Chondrocyte (in vitro differentiated cells): ENCODE measurements at regions not wholly inside any gene's neighbourhood (a gene's known extent, or its start where the extent isn't known, plus 50 kb on each side); places are given as distances from the start of the nearest gene placed in this dataset.

Source experiments
- DNase-seq: peaks from one replicate; pipeline ENCODE4 v3.0.0; 2021; ENCODE audit warnings: mixed read lengths, low spot score
- H3K27ac Mint-ChIP-seq: one replicate; pipeline ENCODE4 v1.8.0; 2021; ENCODE audit warnings: mild to moderate bottlenecking, moderate library complexity, mixed read lengths; ENCODE audit not compliant: unreplicated experiment
- H3K27me3 Mint-ChIP-seq: 2 replicates; pipeline ENCODE4 v1.8.0; 2021; ENCODE audit warnings: low read depth, mixed read lengths
- H3K36me3 Mint-ChIP-seq: 2 replicates; pipeline ENCODE4 v1.8.0; 2021; ENCODE audit warnings: low read depth, mixed read lengths
- H3K4me1 Mint-ChIP-seq: 2 replicates; pipeline ENCODE4 v1.8.0; 2021; ENCODE audit warnings: low read depth, mild to moderate bottlenecking, mixed read lengths
- H3K4me3 Mint-ChIP-seq: one replicate; pipeline ENCODE4 v1.8.0; 2021; ENCODE audit warnings: mild to moderate bottlenecking, moderate library complexity, mixed read lengths; ENCODE audit not compliant: unreplicated experiment
- H3K9me3 Mint-ChIP-seq: 2 replicates; pipeline ENCODE4 v1.8.0; 2021; ENCODE audit warnings: low read depth, mixed read lengths
- CTCF ChIP-seq: fragments of 200-600 bp; sonication (generic); IDR thresholded peaks from 2 replicates; pipeline ENCODE4 v1.5.0; 2021; ENCODE audit warnings: antibody characterized with exemption, mild to moderate bottlenecking, moderate library complexity

- no peaks in the 10 kb centered on the region for H3K4me1 Mint-ChIP-seq
- H3K4me3 Mint-ChIP-seq: no peak overlapping the region
- no peak for TF ChIP-seq CTCF
- H3K9me3 Mint-ChIP-seq: peaks cover 37% of the 10 kb centered on the region
- H3K27ac Mint-ChIP-seq: no peak overlapping the region
- no peaks in the 10 kb centered on the region for H3K36me3 Mint-ChIP-seq
- H3K27me3 Mint-ChIP-seq: no peaks in the 10 kb centered on the region
- no peak for DNase-seq
These were observed 329.0 kb downstream of the ACTR3B start for GRCh38 chr7:153088601-153089000.

- H3K9me3 Mint-ChIP-seq: peaks cover 48% of the 10 kb centered on the region
- no peak for DNase-seq
- no peak for TF ChIP-seq CTCF
- H3K4me3 Mint-ChIP-seq: no peak overlapping the region
- H3K27ac Mint-ChIP-seq: no peak overlapping the region
- no peaks in the 10 kb centered on the region for H3K27me3 Mint-ChIP-seq
- no peaks in the 10 kb centered on the region for H3K4me1 Mint-ChIP-seq
- H3K36me3 Mint-ChIP-seq: no peaks in the 10 kb centered on the region
These were observed 330.7 kb downstream of the ACTR3B start for GRCh38 chr7:153090209-153090608.

- H3K4me1 Mint-ChIP-seq: no peaks in the 10 kb centered on the region
- H3K4me3 Mint-ChIP-seq: no peak overlapping the region
- H3K27ac Mint-ChIP-seq: no peak overlapping the region
- H3K9me3 Mint-ChIP-seq: peaks cover 47% of the 10 kb centered on the region
- no peak for TF ChIP-seq CTCF
- no peaks in the 10 kb centered on the region for H3K36me3 Mint-ChIP-seq
- DNase-seq: no peak
- H3K27me3 Mint-ChIP-seq: no peaks in the 10 kb centered on the region
These were observed 331.2 kb downstream of the ACTR3B start for GRCh38 chr7:153090764-153091163.

GRCh38 chr7:153091477-153091876 lies 331.9 kb downstream of the ACTR3B start:
- H3K27me3 Mint-ChIP-seq: no peaks in the 10 kb centered on the region
- DNase-seq: no peak
- H3K9me3 Mint-ChIP-seq: peaks cover 48% of the 10 kb centered on the region
- H3K36me3 Mint-ChIP-seq: no peaks in the 10 kb centered on the region
- H3K4me3 Mint-ChIP-seq: no peak overlapping the region
- no peak for TF ChIP-seq CTCF
- H3K27ac Mint-ChIP-seq: no peak overlapping the region
- no peaks in the 10 kb centered on the region for H3K4me1 Mint-ChIP-seq

- no peak overlapping the region for H3K27ac Mint-ChIP-seq
- H3K27me3 Mint-ChIP-seq: no peaks in the 10 kb centered on the region
- no peak for TF ChIP-seq CTCF
These were observed 338.1 kb downstream of the ACTR3B start for GRCh38 chr7:153097511-153098201.

More at GRCh38 chr7:153097511-153098201, 338.1 kb downstream of the ACTR3B start:
- Mint-ChIP-seq H3K4me1 (no peaks in the 10 kb centered on the region), H3K4me3 (no peak overlapping the region), H3K9me3 (peaks cover 44% of the 10 kb centered on the region), H3K36me3 (no peaks in the 10 kb centered on the region)
- no peak for DNase-seq
